HG03175 (cell line): ENCODE measurements at regions not wholly inside any gene's neighbourhood (a gene's known extent, or its start where the extent isn't known, plus 50 kb on each side); places are given as distances from the start of the nearest gene placed in this dataset.

Source experiments
- ATAC-seq: cut with Tn5 transposase; IDR thresholded peaks from one replicate; pipeline ENCODE4 v1.9.1; 2021; ENCODE audit warnings: mild to moderate bottlenecking, moderate library complexity; ENCODE audit not compliant: unreplicated experiment

DNA sequence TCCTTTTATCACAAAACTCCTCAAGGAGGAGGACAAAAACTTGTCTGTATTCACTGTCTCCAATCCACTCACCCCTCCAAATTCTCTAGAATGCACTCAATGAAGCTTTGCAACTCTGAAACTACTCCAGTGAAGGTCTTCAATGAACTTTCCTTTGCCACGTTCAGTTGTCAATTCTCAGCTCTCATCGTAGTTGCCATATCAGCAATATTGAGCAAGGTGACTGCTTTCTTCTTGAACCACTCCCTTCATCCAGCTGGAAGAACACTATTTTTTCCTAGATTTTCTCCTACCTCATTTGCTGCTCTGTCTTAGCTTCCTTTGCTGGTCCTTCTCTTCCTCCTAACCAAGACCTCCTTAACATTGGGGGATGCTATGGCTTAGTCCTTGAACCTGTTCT, 191.8 kb downstream of the KDR start:
- ATAC-seq = no peak

DNA sequence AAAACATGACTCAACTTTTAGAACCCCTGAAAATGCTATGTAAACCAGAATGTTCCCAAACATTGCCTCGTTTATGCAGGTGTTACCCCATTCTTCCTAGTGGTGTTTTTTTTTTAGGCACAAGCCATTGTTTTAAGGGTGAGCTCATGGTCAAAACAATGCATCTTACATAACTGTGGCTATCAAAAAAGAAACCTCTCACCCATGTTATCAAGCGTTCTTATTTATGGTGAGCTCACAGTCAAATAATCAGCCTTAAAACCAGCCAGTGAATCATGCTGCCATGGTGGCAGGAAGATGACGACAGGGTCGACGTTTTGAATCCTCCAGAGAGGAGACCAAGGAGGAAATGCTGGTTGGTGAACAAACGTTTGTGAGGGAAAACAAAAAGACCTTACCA, 195.2 kb downstream of the KDR start:
- ATAC-seq = no peak

DNA sequence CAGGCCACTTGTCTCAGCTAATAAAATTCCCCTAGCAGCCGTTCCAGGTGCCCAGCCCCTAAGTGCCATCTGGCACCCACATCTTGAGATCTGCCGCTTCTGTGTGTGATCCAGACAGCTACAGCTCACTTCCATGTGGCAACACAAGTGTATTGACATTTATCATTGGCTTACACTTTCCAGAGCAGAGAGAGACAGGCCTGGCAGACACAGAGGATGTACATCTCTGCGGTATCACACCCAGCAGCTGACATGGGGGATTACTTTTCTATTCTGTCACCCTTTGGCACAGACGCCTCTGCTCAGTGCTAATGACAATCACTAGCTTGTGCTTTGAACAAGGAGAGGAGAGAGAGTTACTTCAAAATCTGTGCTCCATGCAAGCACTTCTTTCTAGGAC, 195.9 kb downstream of the KDR start:
- ATAC-seq = no peak

DNA sequence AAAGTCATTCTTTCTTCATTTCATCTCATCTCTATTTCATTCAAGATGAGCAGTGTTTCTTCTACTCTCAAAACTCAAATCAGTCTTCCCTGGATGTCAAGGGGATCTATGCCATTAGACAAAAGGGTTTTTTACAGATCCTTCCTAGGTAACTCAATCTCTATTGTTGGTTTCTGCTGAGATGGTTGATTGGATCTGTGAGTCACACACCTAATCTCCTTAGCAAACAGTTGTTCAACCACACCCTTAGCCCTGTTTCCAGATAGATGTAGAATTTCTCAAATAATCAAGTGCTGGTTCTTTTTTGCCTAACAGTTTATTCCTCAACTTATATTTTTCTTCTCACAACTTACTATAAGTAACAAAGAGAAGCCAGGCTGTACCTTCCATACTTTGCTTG, 200.5 kb downstream of the KDR start:
- ATAC-seq = no peak

DNA sequence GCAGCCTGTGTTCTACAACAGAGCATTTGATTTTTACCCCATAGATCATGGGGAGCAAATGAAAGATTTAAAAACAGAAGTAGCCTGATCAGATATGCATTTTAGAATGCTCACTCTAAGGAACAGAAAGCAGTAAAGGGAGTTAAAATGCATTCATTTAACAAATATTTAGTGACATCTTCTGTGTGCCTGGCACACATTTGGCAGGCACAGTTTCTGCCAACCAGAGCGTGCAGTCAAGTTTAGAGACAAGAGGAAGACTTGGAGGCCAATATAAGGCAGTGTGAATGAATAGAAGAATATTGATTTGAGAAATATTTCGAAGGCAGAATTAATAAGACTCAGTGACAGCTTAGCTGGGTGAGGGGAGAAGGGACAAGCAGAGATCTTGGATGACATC, 210.1 kb downstream of the KDR start:
- no peak for ATAC-seq

DNA sequence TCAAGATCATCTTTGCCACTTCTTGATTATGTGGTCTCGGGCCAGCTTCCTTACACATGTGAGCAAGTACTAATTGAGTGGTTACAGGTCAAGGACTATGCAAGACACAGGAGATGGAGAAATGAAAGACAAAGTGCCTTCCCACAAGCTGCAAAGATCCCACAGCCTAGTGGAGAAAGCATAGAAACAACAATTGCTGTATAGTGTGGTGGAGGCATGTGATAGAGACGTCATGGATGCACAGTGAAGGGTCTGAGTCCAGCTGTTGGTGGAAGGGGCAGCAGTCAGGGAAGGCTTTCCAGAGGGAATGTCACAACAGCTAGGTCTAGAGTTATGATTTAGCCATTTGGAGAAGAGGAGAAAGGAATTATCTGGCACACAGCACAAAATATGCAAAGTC, 210.6 kb downstream of the KDR start:
- ATAC-seq = no peak

DNA sequence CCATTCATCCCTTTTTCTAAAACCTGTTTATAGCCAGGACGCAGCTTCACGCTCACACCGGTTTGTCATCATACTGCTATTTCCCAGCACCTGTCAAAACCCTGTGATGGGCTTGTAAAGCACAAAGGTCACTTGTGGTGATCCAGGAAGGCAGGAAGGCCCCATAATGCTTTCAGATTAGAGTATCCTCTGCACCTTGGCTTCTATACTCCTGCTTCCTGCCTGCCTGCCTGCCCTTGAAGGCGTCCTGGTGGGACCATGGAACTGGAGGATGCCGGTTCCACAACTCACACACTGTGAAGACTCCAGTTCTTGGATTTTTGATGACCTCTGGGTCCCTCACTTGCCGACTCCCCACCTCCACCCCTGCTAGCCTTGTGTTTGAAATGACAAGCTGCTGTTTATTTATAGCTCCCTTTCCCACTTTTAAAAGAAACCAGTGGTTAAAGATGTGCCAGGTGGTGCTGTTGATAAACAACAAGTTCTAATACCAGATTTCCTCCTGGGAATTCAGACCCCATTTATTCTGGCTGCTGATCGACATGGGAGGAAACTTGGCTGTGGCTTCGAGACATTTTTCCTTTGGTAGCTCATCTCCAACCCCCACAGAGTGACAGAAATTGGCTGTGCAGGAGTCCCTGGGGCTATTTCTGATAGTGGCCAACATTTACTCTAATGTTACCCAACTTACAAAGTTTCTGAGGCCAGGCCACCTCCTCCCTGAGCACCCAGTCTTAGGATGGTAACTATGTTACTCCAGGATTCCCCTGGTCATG, 211.5 kb downstream of the KDR start:
- ATAC-seq = no peak

DNA sequence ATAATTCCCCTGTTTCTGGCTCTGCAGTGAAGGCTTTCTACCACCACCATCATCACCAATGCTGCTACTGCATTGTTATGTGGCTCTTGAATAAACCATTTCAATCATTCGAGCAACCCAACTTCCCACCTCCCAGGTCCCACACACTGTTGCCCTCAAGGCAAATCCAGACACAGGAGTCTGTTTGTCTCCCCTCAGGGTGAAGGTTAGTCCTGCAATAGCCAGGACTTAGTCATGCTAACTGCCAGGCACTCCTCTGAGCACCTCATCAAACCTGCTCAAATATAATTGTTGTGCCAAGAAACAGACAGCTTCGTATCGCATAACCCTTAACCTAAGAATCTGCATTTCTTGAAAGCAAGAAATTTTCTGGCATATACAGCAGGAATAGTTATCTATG, 213.2 kb downstream of the KDR start:
- ATAC-seq = no peak

DNA sequence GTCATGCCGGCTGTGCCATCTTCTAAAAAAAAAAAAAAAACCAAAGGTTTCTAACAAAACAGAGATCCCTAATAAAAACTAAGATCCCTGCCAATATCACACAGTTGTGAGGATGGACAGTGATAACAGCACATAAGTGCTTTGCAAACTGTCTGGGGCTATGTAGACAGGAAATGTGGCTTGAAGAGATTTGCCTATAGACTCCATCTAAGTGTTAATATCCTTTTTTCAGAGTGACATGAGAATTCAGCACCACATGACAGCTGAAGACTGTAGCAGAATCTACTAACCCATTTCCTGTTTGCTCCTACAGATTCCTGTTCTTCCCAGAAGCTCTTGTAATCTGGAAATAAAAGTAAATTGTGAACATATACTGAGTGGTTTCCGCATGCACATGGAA, 215.4 kb downstream of the KDR start:
- ATAC-seq = peak; percentile 62

DNA sequence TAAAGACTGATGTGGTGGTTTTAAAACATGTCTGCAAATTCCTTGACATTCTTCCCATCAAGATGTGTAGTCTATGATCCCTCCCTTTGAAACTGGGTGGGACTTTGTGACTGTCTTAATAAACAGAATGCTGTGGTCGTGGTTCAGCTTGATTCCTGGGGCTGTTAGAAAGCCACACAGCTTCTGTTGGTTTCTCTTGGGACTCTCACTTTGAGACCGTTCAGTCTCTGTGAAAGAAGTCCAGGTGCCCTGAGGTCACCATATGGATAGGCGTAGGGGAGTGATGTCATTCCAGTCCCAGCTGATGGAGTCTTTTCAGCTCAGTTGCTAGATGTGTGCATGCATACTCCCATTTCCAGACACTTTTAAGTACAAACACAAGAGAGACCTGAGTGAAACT, 216.6 kb downstream of the KDR start:
- ATAC-seq = no peak

DNA sequence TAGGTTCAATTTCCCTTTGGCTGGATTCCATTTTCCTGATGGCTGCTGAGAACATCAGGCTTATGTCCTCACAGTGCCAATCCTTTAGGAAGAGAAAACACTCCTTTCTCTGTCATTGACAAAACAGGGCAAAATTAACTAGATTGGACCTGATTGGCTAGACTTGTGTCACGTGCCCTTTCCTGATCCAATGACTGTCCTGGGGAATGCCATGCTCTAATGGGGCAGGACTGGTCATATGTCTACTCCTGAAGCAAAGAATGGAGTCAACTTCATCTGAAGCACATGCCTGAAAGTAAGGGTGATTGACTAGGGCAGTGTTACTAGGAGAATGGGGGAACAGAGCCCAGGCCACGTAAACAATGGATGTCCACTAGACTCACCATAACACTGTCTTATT, 220.4 kb downstream of the KDR start:
- no peak for ATAC-seq

DNA sequence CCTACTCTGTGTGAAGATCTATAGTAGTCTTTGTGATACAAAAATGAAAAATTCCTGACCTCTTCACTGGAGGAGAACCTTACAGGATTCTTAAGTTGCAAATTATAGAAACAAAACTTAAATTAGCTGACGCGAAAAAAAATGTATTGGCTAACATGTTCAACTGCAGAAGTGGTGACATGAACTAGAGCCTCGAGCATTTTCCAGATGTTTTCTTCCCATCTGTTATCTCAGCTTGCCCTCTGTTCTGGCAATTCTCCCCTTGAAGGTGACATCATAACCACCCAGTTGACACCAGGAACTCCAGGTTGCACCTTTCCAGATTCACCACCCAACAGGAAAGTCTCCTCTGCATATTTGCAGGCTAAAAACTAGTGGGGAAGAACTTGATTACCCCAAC, 222.4 kb downstream of the KDR start:
- ATAC-seq = no peak

DNA sequence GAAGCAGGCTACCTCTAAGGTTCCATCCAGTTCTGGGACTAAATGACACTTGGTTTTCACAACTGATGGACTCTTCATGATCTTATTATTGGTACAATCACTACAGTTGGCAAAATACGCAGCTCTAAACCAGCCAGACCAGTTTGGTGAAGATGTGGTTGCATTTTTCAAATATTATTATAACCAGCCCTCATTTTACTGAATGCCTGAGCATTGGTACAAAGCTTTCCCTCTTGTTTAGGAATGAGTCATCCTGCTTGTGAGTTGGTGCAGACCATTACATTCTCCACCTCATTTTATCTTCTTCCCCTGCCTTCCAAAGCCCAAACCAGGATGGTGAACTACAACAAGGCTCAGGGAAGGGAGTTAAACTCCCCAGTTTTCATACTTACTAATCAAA, 223.1 kb downstream of the KDR start:
- ATAC-seq = no peak

DNA sequence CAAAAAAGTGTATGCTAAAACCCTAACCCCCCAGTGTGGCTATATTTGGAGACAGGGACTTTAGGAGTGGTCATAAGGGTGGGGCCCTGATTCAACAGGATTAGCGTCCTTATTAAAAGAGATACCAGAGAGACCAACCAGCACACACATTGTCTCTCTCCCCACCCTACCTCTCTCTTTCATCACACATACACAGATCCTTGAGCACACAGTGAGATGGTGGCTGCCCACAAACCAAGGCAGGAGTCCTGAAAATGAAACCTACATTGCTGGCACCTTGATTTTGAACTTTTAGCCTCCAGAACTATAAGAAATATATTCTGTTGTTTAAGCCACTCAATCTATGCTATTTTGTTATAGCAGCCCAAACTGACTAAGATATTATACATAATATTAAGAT, 224.2 kb downstream of the KDR start:
- ATAC-seq = no peak

DNA sequence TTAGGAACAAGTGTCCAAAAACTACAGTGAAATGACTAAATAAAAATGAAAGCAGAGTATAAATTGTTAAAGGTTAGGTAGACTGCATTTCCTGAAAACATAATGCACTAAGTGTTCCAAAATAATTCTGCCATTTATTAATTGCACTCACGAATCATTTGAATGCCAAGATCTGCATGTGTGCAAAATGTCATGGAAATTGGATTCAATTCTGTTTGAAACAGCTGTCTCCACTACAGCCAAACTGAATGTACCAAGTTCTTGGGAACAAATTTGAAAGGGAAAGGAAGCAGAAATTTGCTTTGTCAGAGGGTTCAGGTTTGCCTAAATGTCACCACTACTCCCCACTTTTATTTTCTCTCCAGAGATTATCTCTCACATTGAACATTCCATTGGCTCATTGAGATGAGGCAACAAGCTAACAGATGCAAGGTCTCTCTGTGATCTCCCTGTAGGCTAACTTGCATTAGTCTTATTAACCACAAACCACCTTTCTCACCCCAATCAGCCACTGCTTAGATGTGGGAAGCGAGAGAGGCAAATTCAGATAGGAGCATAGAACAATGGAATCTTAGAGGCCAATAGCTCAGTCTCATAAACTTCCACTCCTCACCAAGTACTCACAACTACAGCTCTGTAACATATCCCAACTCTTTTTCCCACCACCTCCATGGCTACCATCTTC, 226.6 kb downstream of the KDR start:
- ATAC-seq = no peak

DNA sequence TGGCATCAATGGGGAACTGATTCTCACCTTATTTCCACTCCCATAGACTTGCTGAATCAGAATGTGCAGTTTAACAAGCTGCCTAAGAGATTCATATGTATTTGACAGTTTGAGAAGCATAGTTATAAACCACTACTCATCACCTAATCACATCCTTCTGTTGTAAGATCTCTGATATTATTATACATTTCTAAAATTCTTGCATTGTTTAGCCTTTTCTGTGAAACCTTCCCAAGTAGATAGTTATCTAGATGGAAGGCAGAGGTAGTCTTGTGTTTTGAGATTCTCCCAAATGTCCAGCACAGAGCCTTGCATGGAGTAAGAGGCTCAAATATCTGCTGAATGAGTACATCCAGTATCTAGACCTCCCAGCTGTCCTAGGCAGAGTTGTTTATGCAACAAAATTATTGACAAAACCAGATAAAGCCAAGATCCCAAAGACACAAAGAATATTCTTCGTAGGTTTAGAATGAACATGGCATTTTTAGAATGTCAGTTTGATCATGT, 227.3 kb downstream of the KDR start:
- ATAC-seq = no peak

DNA sequence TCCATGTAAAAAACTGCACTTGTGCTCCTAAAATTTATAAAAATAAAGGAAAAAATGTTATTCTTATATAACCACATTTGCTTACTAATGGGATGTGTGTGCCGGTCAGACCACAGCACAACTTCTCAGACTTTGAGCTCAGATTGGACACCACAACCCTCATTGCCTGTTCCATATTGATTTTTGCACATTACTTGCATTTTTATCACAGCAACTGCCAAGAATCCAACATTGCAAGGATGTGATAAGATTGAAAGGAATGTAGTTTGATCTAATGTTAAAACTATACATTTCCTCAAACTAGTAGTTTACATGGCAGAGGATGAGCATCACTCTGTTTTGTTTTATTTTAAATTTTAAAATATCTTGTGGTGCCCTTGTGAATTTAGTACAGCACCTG, 227.8 kb downstream of the KDR start:
- no peak for ATAC-seq

DNA sequence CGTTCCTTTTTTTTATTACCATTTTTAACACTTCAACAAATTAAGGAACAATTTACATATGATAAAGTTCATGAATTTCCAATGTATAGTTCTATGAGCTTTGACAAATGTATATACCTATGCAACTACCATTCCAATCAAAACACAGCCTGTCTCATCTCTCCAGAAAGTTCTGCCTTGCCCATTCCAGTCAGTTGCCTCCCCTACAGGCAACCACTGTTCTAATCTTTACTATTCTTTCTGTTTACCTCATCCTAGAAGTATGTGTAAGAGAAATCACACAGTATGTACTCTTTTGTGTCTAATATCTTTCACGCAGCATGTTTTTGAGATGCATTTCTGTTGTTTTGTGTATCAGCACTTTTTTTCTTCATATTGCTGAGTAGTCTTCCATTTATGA, 224.9 kb downstream of the KIT start:
- no peak for ATAC-seq

DNA sequence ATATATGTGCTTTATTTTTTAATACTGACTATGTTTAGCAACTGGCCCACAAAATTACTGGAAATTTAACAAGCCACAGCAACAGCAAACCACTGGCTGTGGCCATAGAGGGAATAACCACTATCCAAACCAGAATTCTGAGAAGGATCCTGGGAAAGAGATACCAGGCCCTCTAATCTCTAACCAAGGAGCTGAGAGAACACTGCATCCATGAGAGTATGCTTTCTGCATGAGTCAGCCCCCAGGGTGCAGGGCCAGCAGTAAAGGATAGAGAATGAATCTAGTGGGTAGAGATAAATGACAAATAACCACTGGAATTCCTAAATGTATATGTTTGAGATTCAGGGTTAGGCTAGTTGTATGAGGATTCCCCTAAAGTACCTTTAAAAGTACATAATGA, 221.8 kb downstream of the KIT start:
- no peak for ATAC-seq

DNA sequence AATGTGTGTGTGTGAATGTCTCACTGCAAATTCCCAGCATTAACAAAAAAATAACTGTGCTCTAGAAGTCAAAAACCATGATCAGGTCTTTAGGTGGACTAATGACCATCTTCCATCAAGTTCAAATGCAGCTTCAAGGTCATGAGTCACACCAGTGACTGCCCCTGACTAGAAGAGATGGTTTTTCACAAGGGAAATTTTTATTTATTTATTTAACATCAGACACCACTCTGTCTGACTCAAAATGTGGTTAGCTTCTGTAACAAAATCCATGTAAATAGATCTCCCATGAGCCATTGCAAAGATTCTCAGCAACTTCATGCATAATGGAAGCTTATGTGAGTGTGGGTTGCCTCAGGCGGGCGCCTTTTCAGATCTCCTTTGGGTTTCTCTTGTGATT, 219.2 kb downstream of the KIT start:
- no peak for ATAC-seq

DNA sequence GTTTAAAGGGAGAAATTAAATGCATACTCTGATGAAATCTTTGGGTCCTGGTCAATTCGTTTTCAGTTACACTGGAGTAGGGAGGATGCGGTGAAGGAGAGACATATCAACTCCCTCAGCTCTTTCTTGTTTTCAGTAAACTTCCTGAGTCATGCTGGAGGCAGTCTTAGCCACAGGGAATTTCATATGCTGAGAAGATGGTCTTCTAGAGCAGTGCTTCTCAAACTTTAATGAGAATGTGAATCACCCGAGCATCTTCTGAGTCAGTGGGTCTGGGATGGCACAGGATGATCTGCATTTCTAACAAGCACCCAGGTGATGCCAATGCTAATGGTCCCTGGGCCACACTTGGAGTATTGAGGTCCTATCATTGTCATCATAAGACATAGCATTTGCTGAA, 214.5 kb downstream of the KIT start:
- ATAC-seq = no peak

DNA sequence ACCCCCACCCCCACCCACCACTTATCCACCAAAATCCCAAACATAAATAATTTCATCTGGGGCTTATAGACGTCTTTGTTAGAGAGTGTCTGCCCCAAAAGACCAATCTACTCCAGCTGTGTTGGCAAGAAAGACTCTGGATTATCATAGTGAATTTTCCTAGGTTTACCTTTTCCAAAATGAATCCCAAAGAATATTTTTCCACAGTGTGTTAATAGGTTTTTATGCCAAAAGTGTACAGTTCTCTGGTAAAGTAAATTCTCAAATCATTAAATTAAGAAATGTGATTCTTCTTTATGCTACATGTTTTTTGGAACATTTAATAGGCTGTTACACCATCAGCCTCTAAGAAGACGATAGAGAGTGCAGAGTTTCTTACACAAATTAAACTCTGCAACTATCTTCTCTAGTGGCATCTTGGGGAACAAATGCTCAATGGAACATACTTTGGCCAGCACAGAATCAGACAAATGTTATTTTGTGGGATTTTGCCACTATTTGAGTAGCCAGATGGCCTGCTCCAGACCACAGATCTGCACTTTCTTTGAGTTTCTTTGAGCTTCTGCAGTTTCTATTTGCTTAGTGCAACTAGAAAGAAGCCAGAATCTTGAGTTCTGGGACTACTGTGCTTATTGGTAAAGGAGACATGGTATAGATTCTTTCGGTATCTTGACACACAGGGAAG, 206.0 kb downstream of the KIT start:
- no peak for ATAC-seq
